A549 (cell line): ENCODE measurements at regions not wholly inside any gene's neighbourhood (a gene's known extent, or its start where the extent isn't known, plus 50 kb on each side); places are given as distances from the start of the nearest gene placed in this dataset.

Experiments
- ATAC-seq, 2 experiments: fragments of 200-7000 bp in 1 of 2; fragments of >200 bp in 1 of 2; cut with Nextera tagmentation in 1 of 2; cut with Tn5 transposase in 1 of 2; 3 replicates each; pipeline versions ENCODE4 v1.8.0 to v1.9.1; 2018 to 2020; ENCODE audit warnings: mild to moderate bottlenecking in 1 of 2, moderate library complexity in 1 of 2
- CTCF ChIA-PET: fragments of 300-600 bp; sonication (Branson Sonifier 250); formaldehyde crosslinking; extraction: SDS; loops from one replicate; lab custom pipeline; 2021; ENCODE audit warnings: antibody characterized with exemption, inconsistent platforms; lab: Yijun Ruan, JAX
- POLR2A ChIA-PET: fragments of 350-600 bp; formaldehyde crosslinking; extraction: SDS; loops from one replicate; lab custom pipeline; 2021; ENCODE audit warnings: antibody characterized with exemption, inconsistent platforms; lab: Yijun Ruan, JAX
- DNase-seq, 2 experiments: peaks; one replicate each; pipeline versions ENCODE4 v3.0.0 to v3.0.0-alpha.2; 2011 to 2016; ENCODE audit warnings: low read depth in 1 of 2, low spot score in 1 of 2
- FAIRE-seq: peaks from 2 replicates; lab custom pipeline; 2011; peaks lifted over from hg19 to GRCh38; lab: Jason Lieb, UNC
- H3K27ac ChIP-seq, 2 experiments: fragments of >200 bp; sonication (Bioruptor Twin); formaldehyde crosslinking; 3 replicates each; pipeline ENCODE4 v1.5.1; 2016 to 2017
- H3K4me1 ChIP-seq: fragments of >200 bp; sonication (Bioruptor Twin); formaldehyde crosslinking; 3 replicates; pipeline ENCODE4 v1.6.1; 2016
- H3K4me2 ChIP-seq: fragments of >200 bp; sonication (Bioruptor Twin); formaldehyde crosslinking; 3 replicates; pipeline ENCODE4 v1.6.1; 2016
- H3K4me3 ChIP-seq: fragments of >200 bp; sonication (Bioruptor Twin); formaldehyde crosslinking; 3 replicates; pipeline ENCODE4 v1.5.1; 2016
- H3K9me3 ChIP-seq: fragments of >200 bp; sonication (Bioruptor Twin); formaldehyde crosslinking; 3 replicates; pipeline ENCODE4 v1.6.1; 2016
- ATOH8 ChIP-seq: fragments of 250-450 bp; sonication (Bioruptor Pico); IDR thresholded peaks from 2 replicates; pipeline ENCODE4 v1.5.0; 2020; ENCODE audit warnings: low read depth, mild to moderate bottlenecking, moderate library complexity
- BCL3 ChIP-seq: fragments of >200 bp; sonication (Bioruptor Twin); formaldehyde crosslinking; IDR thresholded peaks from 3 replicates; pipeline ENCODE4 v1.6.1; 2016
- CHD4 ChIP-seq: fragments of 200-600 bp; sonication (generic); IDR thresholded peaks from 2 replicates; pipeline ENCODE4 v1.6.1; 2016; ENCODE audit warnings: antibody characterized with exemption, mild to moderate bottlenecking, borderline replicate concordance
- CTCF ChIP-seq: fragments of >200 bp; sonication (Bioruptor Twin); formaldehyde crosslinking; IDR thresholded peaks from 3 replicates; pipeline ENCODE4 v1.5.1; 2016
- E2F6 ChIP-seq: IDR thresholded peaks from 2 replicates; pipeline ENCODE4 v1.6.1; 2012; ENCODE audit warnings: low read depth, borderline replicate concordance
- EHF ChIP-seq: fragments of 250-450 bp; sonication (Bioruptor Pico); IDR thresholded peaks from 2 replicates; pipeline ENCODE4 v1.5.0; 2020; ENCODE audit warnings: mild to moderate bottlenecking
- EHMT2 ChIP-seq: fragments of 200-600 bp; sonication (generic); IDR thresholded peaks from 2 replicates; pipeline ENCODE4 v1.6.1; 2016; ENCODE audit warnings: antibody characterized with exemption, low read depth, mild to moderate bottlenecking, moderate library complexity
- EP300 ChIP-seq, 2 experiments: fragments of >200 bp; sonication (Bioruptor Twin); formaldehyde crosslinking; IDR thresholded peaks; 2 replicates in 1 of 2; 3 replicates in 1 of 2; pipeline ENCODE4 v1.6.1; 2016 to 2017
- ESRRA ChIP-seq: fragments of 150-350 bp; IDR thresholded peaks from 2 replicates; pipeline ENCODE4 v1.6.1; 2014; ENCODE audit warnings: mild to moderate bottlenecking, low read length, borderline replicate concordance
- HEYL ChIP-seq: fragments of 250-450 bp; sonication (Bioruptor Pico); IDR thresholded peaks from 2 replicates; pipeline ENCODE4 v1.8.0; 2021; ENCODE audit warnings: mild to moderate bottlenecking, moderate library complexity
- HMGXB4 ChIP-seq: fragments of 250-450 bp; sonication (Bioruptor Pico); IDR thresholded peaks from 2 replicates; pipeline ENCODE4 v1.5.0; 2021; ENCODE audit warnings: mild to moderate bottlenecking, moderate library complexity, borderline replicate concordance
- KDM1A ChIP-seq: fragments of 200-600 bp; sonication (generic); IDR thresholded peaks from 2 replicates; pipeline ENCODE4 v1.6.1; 2016; ENCODE audit warnings: low read depth, mild to moderate bottlenecking
- KDM5A ChIP-seq: fragments of 200-600 bp; sonication (generic); IDR thresholded peaks from 2 replicates; pipeline ENCODE4 v1.6.1; 2016; ENCODE audit warnings: antibody characterized with exemption, mild to moderate bottlenecking
- MYC ChIP-seq: IDR thresholded peaks from 2 replicates; pipeline ENCODE4 v1.6.1; 2012; ENCODE audit warnings: mild to moderate bottlenecking, inconsistent platforms, low read length, improper control_type of control experiment, borderline replicate concordance
- NPAS2 ChIP-seq: fragments of 250-450 bp; sonication (Bioruptor Pico); IDR thresholded peaks from 2 replicates; pipeline ENCODE4 v1.8.0; 2022; ENCODE audit warnings: mild to moderate bottlenecking, moderate library complexity, borderline replicate concordance
- PBX3 ChIP-seq: IDR thresholded peaks from 2 replicates; pipeline ENCODE4 v1.6.1; 2012
- PHF8 ChIP-seq: fragments of 200-600 bp; sonication (generic); IDR thresholded peaks from 2 replicates; pipeline ENCODE4 v1.6.1; 2016; ENCODE audit warnings: low read depth, mild to moderate bottlenecking, antibody characterized with exemption, moderate library complexity, borderline replicate concordance
- RAD21 ChIP-seq, 2 experiments: fragments of >200 bp in 1 of 2; sonication (Bioruptor Twin) in 1 of 2; formaldehyde crosslinking in 1 of 2; IDR thresholded peaks in 1 of 2; conservative IDR thresholded peaks in 1 of 2; 2 replicates in 1 of 2; 3 replicates in 1 of 2; pipeline ENCODE4 v1.6.1; 2012 to 2018; ENCODE audit warnings: inconsistent platforms in 1 of 2
- RCOR1 ChIP-seq: fragments of 150-350 bp; IDR thresholded peaks from 2 replicates; pipeline ENCODE4 v1.6.1; 2014; ENCODE audit warnings: antibody characterized with exemption, low read length, low read depth
- REST ChIP-seq: fragments of 200-600 bp; sonication (generic); IDR thresholded peaks from 2 replicates; pipeline ENCODE4 v1.6.1; 2016; ENCODE audit warnings: antibody characterized with exemption, mild to moderate bottlenecking, moderate library complexity
- SREBF2 ChIP-seq: fragments of 450-650 bp; IDR thresholded peaks from 2 replicates; pipeline ENCODE4 v1.6.1; 2014; ENCODE audit warnings: mild to moderate bottlenecking, moderate library complexity
- TP53 ChIP-seq: fragments of 250-450 bp; sonication (Bioruptor Pico); IDR thresholded peaks from 2 replicates; pipeline ENCODE4 v1.5.0; 2021; ENCODE audit warnings: mild to moderate bottlenecking, moderate library complexity
- ZC3H11A ChIP-seq: fragments of 450-650 bp; IDR thresholded peaks from 2 replicates; pipeline ENCODE4 v1.6.1; 2014; ENCODE audit warnings: antibody characterized with exemption, mild to moderate bottlenecking
- WGBS: methylation state at CpG from one replicate; pipeline ENCODE4 v1.1.6; 2017; ENCODE audit errors: missing lambda C conversion rate; 5-methylcytosine and 5-hydroxymethylcytosine counted together

- H3K4me1 ChIP-seq: peaks cover 23% of the 10 kb centered on the region
- ChIA-PET CTCF (interaction anchor here (0.6 kb wide), 1 partner anchor 35 kb away, joined by 3 read pairs; no protein-coding TSS in a partner anchor), POLR2A (no interaction called here)
- WGBS: 68% methylated on average over 2 of the region's 2 CpGs
- TF ChIP-seq RAD21 (conservative IDR thresholded peaks at IDR 0.05 in 1 of 2, IDR thresholded peaks at IDR 0.05 in 1 of 2): no peak
- TF ChIP-seq EP300 (IDR thresholded peaks at IDR 0.05): no peak
- TF ChIP-seq TP53 (CRISPR knock-in tag): no peak
- no peak for TF ChIP-seq EHMT2
- TF ChIP-seq ATOH8 (CRISPR knock-in tag): no peak
- TF ChIP-seq SREBF2: no peak
- no peak for TF ChIP-seq HEYL
- no peak for TF ChIP-seq CHD4
- TF ChIP-seq E2F6: no peak
- no peak for TF ChIP-seq CTCF
- no peak for TF ChIP-seq KDM5A
- TF ChIP-seq PHF8: no peak
- ATAC-seq: no peak
- H3K4me3 ChIP-seq: no peak overlapping the region
- H3K9me3 ChIP-seq: no peaks in the 10 kb centered on the region
- H3K4me2 ChIP-seq: no peak overlapping the region
- DNase-seq: no peak
- FAIRE-seq: no peak
- H3K27ac ChIP-seq: no peak overlapping the region
Measured at GRCh38 chr2:220509096-220509757, 881.8 kb downstream of the SLC4A3 start.

GRCh38 chr2:220509966-220510365 lies 882.5 kb downstream of the SLC4A3 start:
- Histone ChIP-seq H3K4me3 (no peak overlapping the region), H3K27ac (no peak overlapping the region), H3K4me2 (no peak overlapping the region), H3K4me1 (peaks cover 20% of the 10 kb centered on the region), H3K9me3 (no peaks in the 10 kb centered on the region)
- CTCF ChIA-PET: no interaction called here
- POLR2A ChIA-PET: no interaction called here
- WGBS: 88% methylated on average over 6 of the region's 6 CpGs
- FAIRE-seq: no peak
- ATAC-seq: no peak
- no peak for DNase-seq
- TF ChIP-seq ESRRA (no peak), ATOH8 (CRISPR knock-in tag) (no peak), REST (no peak), RCOR1 (no peak), MYC (no peak), ZC3H11A (no peak), KDM1A (no peak), RAD21 (conservative IDR thresholded peaks at IDR 0.05 in 1 of 2, IDR thresholded peaks at IDR 0.05 in 1 of 2) (no peak), PBX3 (no peak), HMGXB4 (CRISPR knock-in tag) (no peak), NPAS2 (CRISPR knock-in tag) (no peak), PHF8 (no peak), BCL3 (no peak), EHF (CRISPR knock-in tag) (no peak)
